ENCODE measurements at regions not wholly inside any gene's neighbourhood (a gene's known extent, or its start where the extent isn't known, plus 50 kb on each side); places are given as distances from the start of the nearest gene placed in this dataset.
"Not testable (repeated sequence)": the region's sequence is repeated elsewhere in the genome, so short reads cannot be mapped to it uniquely, and the experiment has no call there.

DNA sequence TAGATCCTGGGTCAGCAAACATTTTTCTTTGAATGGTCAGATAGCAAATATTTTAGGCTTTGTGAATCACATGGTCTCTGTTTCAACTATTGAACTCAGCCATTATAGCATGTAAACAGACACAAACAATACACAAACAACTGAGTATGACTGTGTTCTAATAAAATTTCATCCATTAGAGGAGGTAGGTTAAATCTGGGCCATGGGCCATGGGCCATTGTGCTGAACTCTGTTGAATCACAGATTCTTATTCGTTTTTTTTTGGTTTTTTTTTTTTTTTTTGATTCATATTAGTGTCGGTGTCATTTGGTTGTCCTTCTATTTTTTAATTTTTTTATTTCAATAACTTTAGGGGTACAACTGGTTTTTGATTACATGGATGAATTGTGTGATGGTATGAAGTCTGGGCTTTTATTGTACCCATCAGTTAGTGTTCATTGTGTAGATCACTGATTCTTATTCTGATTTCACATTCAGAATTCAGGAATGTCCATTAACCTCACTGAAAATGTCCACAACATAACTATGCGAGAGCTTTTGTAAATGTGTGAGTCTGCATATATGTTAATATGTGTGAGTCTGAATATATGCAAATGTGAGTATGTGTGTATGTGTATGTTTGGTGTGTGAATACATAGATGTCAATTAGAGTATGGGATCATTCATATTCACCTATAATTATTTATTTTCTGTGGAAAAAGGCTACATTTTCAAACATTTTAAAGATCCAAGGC, 443.7 kb upstream of the GRM3 start:
- DNase-seq, result no peak

- DNase-seq, result no peak
These were observed 453.4 kb upstream of the GRM3 start for GRCh38 chr7:86190351-86190750.

DNA sequence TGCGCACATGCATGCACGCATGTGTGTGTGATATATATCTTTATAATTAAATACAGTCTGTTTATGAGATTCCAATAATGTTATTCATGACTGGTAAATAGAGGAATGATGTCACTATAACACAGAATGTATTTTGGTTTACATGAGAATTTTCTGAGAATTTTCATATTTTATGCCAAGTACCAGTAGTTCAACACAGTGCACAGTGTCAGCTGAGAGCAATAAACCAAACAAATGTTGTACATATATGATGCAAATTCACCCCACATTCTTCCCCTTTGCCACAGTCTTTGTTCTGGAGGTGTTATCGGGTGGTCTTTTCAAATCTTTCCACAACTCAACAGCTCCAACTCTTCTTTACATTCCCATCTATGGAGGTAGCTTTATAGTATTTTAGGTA, 462.2 kb upstream of the GRM3 start:
- no peak for DNase-seq

DNA sequence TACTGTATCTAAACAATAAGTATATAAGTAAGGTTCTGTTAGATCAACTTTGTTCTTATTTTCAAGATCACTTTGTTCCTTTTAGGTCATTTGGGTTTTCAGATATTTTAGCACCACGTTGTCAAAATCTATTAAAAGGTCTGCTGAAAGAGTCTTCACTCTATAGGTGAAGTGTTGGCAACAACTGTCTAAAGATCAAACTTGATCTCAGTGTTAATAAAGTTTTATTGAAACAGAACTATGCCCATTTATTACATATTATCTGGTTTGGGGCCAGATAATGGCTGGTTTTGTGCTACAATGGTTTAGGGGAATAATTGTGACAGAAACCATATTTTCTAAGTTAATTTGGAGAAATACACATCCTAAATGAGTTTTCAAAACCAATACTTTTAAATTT, 478.9 kb upstream of the GRM3 start:
- no peak for DNase-seq

DNA sequence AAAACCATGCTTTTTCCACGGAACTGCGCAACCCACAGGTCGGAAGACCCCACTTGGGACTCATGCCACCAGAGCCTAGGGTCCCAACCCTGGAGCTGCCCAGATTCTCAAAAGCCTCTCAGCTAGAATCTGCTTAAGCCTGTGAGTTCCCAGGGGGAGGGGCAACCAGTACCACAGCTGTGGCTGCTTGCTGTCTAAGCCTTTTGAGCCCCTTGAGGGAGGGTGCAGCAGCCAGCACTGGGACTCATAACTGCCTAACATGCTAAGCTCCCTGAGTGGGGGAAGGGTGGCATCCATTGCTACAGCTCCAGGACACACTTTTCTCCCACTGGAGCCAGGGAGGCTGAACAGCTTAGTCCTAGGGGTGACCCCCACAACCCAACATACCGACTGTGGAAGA, 485.6 kb upstream of the GRM3 start:
- no peak for DNase-seq

- DNase-seq, result no peak
These were observed 488.1 kb upstream of the GRM3 start for GRCh38 chr7:86155623-86156022.

- DNase-seq, result no peak
These were observed 490.8 kb upstream of the GRM3 start for GRCh38 chr7:86152926-86153325.

GRCh38 chr7:86149024-86149665, 494.6 kb upstream of the GRM3 start:
- no peak for DNase-seq

- no peak for DNase-seq
These were observed 495.2 kb upstream of the GRM3 start for GRCh38 chr7:86148501-86148900.

DNA sequence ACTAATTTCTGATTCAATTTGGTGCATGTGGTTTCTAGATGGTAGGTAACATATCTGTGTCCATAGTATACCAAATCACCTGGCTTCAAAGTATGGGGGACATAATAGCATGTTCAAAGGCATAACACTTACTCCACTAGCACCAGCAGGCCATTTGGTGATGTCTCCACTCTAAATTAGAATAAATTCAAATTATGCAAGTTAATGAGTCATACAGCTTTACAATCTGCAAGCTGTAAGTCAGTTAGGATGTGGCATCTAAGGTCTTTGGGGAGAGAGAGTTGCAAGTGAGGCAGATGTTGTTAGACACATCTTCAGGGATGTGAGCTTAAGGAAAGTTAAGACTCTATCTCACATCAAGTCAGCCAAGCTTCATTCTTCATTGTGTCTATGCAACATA, 506.4 kb upstream of the GRM3 start:
- DNase-seq, result no peak

- DNase-seq, result no peak
These were observed 513.4 kb upstream of the GRM3 start for GRCh38 chr7:86130268-86130667.

GRCh38 chr7:86123476-86123875, 520.2 kb upstream of the GRM3 start:
- no peak for DNase-seq

- DNase-seq, result no peak
These were observed 549.5 kb upstream of the GRM3 start for GRCh38 chr7:86094166-86094669.

- DNase-seq, result no peak
These were observed 552.3 kb upstream of the GRM3 start for GRCh38 chr7:86091369-86091768.

- no peak for DNase-seq
These were observed 554.3 kb upstream of the GRM3 start for GRCh38 chr7:86089455-86089854.

- DNase-seq, result not testable (repeated sequence)
These were observed 579.1 kb upstream of the GRM3 start for GRCh38 chr7:86064572-86064971.

DNA sequence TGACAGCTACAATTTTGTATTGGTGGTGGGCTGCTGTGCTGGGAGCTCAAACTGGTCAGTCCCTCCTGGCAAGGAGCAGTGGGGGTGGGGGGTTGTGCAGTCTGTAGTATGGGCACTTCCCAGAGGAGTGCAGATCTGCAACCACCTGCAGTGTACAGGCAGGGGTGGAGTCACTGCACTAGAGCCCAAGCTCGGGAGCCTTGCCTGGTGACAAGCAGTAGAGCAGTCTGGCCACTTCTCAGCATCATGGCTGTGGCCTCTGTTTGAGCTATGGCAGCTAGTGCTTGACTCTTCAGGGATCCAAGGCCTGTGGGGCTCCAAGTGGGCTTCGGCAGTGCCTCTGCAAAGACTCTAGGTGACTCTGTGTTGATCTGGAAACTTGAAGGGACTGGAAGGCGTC, 585.1 kb upstream of the GRM3 start:
- no peak for DNase-seq

GRCh38 chr7:86050918-86051317, 592.8 kb upstream of the GRM3 start:
- no peak for DNase-seq

DNA sequence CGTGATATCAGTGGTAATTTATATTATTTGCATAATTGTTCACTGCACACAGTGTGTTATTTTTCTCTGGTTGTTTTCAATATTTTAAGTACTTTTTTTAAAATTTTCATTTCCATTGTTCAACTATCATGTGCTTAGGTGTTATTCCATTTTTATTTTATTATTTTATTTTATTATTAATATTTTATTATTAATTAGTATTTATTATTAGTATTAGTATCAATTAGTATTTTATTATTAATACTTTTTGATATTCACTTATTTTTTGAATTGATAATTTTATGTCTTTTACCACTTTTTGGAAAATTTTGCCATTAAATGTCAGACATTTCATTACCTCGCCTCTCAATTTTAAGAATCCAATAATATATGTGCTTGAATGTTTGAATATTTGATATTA, 593.8 kb upstream of the GRM3 start:
- no peak for DNase-seq

DNA sequence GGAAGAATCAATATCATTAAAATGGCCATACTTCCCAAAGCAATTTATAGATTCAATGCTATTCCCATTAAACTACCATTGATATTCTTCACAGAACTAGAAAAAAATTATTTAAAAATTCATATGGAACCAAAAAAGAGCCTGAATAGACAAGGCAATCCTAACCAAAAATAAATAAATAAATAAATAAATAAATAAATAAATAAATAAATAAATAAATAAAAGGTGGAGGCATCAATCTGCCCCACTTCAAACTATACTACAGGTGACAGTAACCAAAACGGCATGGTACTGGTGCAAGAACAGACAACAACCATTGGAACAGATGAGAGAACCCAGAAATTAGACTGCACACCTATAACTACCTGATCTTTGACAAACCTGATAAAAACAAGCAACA, 598.5 kb upstream of the GRM3 start:
- not testable (repeated sequence) for DNase-seq

- DNase-seq, result no peak
These were observed 617.9 kb upstream of the GRM3 start for GRCh38 chr7:86025807-86026206.

- DNase-seq, result no peak
These were observed 630.0 kb upstream of the GRM3 start for GRCh38 chr7:86013662-86014061.

- DNase-seq, result no peak
These were observed 630.7 kb upstream of the GRM3 start for GRCh38 chr7:86012971-86013370.

- no peak for DNase-seq
These were observed 634.8 kb upstream of the GRM3 start for GRCh38 chr7:86008898-86009297.
